Left kidney (tissue), 1 donor: ENCODE measurements at regions not wholly inside any gene's neighbourhood (a gene's known extent, or its start where the extent isn't known, plus 50 kb on each side); places are given as distances from the start of the nearest gene placed in this dataset.

ENCODE experiments used
- DNase-seq: peaks from one replicate; pipeline ENCODE4 v3.0.0-alpha.2; 2013

DNA sequence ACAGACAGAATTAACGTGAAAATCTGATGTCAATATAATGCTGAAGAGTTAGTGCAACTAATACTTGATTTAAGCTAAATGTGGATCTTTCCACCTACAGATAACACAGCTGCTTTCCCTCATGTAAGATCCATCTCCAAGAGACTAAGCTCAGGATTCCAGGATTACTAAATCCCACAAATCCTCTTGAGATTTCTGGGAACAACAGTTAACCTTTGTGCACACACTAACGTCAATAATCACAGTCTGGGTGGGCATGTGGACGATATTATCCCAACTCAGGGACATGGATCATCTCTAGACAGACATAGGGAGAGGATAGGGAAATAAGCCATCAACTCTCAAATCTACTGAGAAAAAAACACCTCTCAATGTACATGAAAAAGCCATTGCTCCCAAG, 432.6 kb downstream of the SATB2 start:
- no peak for DNase-seq

DNA sequence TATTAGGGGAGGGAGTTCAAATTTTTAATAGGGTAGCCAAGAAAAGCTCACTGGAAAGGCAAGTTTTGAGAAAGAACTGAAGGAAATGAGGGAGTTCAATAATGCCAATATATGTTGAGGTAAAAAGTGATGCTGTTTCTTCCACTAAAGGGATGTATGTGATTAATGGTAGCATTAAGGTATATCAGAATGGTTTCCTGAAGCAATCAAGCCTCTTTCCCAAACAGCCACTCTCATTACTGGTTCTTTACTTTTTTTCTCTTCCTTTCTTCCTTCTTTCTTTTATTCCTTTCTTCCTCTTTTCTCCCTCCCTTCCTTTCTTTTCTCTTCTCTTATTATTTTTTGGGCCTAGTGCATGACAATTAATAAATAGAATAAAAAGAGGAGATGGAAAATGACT, 433.5 kb downstream of the SATB2 start:
- no peak for DNase-seq

DNA sequence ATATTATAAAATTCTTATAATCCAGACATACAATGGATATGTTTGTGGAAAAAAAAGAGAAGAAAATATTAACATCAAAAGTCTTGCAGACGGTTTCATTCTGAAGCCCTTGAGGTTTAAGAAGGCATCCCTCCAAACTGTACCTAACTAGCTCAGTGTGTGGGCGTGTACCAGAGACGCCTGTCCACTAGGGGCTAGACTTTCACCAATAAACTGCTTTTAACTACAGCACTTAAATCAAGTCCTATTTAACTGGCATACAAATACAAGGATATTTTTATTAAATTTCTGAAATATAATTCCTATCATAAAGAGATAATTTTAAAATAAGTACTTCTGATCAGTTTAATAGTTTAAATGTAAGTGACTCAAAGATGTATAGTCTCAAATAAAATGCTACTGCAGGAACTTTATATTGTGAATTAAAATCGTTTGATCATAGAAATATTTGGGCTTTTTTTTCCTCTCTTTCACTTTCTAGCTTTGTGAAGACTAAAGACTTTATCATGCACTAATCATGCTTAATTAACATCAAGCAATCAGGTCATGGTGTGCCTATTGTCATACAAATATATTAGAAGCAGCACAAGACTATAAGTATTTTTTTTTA, 437.7 kb downstream of the SATB2 start:
- DNase-seq, result peak; percentile 14

DNA sequence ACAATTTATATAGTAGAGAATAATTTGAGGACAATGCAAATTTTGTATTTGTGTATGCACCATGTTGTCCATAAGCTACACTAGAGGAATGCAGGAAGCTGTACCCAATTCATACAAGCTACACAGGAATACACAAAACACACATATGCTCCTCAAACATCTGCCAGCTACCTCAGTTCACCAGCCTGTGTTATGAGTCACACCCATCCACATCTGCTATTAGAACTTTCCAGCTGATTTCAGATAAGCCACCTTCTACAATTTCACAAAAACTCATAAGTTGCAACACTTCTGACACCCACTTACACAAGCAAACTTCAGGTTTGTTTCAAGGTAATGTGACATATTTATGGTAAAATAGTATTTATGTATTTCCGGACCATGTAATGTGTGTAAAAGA, 438.9 kb downstream of the SATB2 start:
- DNase-seq, result no peak

DNA sequence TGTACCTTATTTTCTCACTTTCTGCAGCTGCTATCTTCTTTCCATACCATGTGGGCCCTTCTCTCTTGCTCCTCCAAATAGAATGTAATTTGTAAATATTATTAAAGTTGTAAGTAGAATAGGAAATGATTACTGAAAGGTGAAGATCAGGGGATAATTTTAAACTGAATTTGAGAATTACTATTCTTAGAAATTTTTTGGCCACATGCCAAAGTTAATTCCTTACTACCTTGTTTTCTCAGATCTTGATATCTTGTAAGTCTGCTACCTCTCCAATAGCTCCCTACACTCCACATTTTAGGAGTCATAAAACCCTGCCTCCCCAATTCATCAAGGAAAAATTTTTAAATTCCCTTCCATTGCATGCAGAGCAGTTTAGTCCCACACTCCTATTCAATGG, 442.7 kb downstream of the SATB2 start:
- DNase-seq, result no peak

DNA sequence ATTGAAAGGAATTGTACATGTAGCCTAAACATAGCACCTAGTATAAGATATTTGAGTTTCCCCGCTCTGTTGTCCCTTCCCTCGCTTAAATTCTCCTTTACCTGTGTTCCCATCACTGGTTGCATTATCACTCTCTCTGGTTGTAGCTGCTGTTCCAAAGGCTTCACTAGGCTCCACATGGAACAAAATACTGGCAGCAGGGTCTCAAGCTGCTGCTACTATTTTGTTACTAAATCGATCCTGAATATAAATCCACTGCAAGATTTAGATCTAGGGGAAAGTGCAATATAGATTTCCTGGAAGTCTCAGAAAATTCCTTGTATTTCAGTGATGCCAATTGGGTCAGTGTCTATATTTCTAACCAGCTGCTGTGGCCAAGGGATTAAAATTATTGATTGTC, 443.5 kb downstream of the SATB2 start:
- DNase-seq, result no peak

DNA sequence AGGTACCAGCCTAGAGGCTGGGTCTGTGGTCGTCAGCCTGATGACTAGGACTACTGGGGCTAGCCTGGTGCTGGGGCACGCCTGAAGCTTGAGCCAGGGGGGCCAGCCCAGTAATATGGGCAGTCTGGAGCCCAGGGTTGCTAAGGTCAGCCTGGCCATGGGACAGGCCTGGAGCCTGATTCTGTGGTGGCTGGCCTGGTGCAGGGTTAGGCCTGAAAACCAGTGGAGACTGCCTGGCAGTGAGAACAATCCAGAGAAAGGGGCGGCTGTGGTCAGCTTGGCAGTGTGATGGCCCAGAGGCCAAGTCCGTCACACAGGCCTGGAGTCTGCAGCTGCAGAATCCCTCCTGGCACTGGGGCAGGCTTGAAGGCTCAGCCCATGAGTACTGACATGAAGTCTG, 445.8 kb downstream of the SATB2 start:
- no peak for DNase-seq

DNA sequence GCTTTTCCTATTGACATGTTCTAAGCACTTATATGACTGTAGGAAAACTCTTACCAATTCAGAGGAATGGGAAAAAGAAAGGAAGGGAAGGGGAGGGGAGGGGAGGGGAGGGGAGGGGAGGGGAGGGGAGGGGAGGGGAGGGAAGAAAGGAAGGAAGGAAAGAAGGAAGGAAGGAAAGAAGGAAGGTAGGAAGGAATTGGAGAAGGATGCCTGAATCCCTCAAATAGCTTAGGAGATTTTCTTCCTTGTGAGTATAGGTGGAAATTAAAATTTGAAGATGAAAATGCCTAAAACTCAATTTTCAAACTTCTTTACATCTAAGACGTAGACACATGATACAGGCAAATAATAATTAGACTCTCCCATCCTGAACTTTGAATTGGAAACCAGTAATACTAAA, 463.1 kb downstream of the SATB2 start:
- no peak for DNase-seq

DNA sequence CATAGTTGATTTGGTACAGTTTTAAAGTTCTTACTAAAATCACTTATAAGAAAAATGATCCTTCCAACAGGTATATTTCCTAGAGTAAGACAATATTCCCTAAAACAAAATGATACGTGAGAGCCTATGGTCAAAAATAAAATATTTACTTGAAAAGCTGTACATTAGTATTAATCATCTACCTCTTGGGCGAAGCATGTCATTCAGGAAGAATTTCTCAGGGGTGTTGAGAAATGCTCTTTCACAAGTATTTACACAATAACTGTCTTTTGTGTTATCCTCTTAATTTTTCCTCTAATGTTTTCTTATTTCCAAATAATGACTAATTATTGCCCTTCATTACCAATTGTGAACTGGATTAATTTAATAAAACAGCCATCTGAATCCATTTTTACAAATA, 466.3 kb downstream of the SATB2 start:
- DNase-seq, result no peak

DNA sequence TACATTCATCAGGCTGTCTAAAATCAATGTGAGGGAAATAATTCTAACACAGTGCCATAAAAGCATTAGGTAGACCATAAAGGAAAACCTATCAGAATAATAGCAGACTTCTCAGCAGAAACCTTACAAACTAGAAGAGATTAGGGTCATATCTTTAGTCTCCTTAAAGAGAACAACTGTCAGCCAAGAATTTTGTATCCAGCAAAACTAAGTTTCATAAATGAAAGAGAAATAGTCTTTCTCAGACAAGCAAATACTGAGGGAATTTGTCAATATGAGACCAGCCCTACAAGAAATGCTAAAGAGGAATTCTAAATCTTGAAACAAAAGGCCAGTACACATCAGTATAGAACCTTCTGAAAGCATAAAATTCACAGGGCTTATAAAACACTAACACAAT, 482.0 kb downstream of the SATB2 start:
- DNase-seq, result no peak

DNA sequence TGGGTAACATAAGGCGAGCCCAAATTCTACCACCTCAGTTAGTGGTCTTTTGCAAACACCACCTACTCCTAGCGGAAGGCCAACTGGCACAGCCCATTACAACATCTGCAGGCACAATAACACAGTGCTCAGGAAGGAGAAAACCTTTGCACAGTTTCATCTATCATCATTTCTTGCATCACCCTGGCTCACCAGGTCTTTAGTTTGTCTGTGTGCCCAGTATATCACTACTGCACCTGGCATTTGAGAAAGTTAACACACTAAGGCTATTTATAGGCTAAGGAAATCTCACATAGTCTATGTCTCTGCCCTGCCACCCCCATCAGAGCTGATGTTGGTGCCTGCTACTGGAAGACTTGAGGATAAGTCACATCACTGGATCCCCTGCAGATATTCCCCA, 484.0 kb downstream of the SATB2 start:
- no peak for DNase-seq

DNA sequence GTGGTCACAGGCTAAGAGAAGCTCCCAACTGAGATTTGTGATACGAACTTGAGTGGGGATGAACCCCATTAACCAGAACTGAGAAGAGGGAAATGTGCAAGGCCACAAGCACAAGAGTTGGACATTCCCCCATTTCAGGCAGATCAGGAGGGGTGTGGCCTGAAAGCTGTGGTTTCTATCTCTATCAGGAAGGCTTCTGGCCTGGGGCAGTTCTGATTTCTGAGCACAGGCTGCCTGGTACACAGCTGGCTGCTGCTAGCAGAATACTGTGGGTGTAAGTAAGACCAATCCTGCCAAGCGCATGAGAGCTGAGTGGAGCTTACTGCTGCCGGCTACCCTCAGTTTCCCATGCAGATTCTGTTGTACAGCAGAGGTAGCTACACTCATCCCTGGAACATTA, 484.6 kb downstream of the SATB2 start:
- DNase-seq, result no peak

DNA sequence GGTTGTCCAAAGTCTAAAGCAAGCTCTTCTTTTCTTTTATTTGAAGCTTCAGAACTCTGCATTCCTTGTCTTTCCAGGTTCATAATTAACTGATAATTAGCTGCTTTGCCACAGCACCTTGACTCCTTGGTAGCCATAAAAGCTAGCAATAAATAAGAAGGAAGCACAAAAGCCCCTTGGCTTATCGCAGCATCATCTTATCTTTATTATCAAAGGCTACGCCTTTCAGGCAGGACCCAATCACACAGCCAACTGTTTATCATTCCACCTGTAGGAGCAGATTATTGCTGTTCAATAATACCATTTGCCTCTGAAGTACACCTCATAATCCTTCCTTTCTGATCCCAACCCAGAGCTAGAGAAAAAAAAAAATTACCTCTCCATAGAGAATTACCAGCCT, 489.2 kb downstream of the SATB2 start:
- DNase-seq, result peak; percentile 6

DNA sequence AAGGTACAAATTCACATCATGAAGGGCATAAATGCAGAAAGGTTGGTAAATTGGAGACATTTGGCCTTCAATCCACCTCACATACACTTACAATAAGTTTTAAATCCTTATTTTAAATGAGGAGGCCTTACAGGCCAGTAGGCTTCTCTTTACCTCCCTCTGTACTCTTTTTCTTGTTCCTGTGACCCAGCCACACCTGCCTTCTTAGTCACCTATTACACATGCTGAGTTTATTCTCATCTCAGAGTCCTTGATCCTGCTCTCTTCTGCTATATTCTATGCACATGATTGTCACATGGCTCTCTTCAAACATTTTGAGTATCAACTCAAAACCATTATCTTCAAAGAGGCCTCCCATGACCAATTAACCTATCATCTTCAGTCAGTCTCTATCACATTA, 491.5 kb downstream of the SATB2 start:
- DNase-seq, result no peak

DNA sequence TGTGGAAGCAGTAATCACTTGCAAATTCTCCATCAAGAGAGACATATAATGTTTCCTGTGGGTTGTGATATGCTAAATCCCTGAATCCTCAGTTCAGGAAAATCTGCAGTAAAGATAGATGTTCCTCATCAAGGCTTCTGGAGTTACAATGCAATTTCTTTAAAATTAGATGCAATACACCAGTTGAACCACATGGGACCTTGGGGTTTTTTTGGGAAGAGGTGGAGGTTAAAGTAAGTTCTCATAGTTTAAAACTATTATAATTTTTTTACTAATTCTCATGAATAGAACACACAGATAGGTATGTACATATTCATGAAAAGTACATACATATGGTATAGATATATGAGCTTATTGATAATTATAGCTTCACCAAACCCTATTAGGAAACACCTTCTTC, 496.2 kb downstream of the SATB2 start:
- DNase-seq, result no peak

DNA sequence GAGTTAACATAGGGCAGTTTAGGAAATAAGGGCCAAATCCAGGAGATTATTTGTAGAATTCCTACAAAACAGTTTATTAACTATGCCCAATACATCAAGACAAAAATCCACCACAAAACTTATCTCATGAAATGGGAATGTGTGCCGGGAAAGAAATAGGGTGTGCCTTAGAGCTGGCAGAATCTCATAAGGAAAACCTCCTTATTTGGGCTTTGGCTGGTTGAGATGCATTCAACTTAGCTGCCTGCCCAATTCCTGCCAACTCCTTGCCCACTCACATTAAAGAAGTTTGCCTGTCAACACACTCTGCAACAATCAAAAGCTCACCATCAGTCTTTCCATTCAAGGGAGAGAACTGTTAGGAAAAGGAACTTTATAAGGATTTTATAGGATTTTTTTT, 500.6 kb downstream of the SATB2 start:
- DNase-seq, result no peak

DNA sequence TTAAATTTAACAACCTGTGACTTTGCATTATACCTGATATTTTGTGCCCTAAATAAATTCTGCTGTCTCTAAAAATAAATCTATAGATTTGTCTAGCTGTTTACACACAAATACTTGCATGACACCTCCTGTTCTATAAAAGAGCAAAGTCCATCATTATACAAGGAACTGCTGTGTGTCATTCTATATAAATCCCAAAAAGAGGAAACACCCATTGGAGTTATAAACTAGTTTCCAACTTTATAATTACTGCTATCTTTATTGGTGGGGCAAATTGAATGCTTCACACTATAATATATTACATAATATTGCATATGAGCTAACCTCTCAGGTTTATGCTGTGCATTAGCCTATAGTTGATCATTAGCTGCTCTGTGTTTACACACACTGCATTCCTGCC, 504.4 kb downstream of the SATB2 start:
- no peak for DNase-seq

DNA sequence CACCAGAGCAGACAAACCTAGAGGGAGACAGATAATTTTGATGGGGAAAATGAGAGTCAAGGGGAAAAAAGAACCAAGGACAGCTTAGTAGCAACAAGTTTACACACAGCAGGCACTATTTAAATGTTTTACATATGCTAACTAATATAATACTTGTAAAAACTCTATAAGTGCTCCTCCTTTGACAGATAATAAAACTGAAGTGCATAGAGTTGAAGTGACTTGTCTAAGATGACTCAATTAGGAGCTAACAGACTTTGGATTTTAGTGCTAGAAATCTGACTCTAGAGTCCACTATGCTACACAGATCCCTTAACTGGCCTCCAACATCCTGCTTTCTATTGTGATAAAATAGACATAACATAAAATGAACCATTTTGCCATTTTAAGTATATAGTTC, 506.9 kb downstream of the SATB2 start:
- no peak for DNase-seq

DNA sequence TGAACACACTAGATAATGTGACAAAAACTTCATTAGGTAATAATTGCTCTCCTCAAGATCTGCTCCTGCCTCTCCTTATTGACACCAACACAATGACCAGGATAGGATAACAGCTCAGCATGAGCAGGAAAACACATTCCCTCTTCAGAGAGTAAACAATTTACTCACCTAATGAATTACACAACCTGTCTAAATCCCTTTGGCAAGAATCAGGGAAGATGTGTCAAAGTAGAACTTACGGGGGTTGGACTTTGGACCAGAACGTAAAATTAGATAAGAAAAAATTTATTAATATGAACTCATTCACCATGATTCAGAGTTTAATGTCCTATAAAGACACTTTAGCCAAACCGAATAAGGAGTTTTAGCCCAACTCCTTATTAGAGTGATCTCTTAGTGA, 512.2 kb downstream of the SATB2 start:
- DNase-seq, result no peak

DNA sequence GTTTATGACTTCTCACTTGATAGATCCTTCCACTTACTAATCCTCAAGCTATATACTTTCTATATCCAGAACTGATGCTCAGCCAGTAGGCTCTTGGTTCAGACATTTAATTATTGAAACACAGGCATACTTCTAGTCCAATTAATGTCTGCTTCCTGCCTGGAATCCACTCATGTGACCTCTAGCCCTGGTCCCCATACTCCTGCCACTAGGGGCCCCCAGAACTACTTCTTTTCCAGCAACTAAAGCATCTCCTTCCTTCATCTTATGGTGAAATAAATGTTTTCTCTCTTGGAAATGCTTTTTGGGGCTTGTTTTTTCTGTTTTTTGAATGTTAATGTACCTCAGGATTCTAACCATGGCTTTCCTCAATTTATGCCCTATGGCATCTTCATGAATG, 527.6 kb downstream of the SATB2 start:
- DNase-seq, result no peak

DNA sequence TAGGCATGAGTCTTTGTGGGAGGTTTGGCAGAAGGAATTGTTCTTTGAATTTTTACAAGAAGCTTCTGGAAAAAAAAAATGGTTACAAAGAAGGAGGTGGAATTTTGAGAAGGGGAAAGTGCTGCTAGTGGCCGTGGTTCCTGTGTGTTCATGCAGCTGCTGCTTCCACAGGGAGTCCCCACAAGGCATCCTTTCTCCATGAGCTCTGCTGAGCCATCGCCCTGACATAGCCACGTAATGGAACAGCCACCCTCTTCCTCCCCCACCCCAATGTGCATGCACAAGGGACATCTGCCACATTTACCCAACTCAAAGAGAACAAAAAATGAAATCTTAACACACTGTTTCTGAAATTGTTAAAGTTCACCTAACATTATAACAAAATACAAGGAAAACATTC, 529.7 kb downstream of the SATB2 start:
- no peak for DNase-seq

DNA sequence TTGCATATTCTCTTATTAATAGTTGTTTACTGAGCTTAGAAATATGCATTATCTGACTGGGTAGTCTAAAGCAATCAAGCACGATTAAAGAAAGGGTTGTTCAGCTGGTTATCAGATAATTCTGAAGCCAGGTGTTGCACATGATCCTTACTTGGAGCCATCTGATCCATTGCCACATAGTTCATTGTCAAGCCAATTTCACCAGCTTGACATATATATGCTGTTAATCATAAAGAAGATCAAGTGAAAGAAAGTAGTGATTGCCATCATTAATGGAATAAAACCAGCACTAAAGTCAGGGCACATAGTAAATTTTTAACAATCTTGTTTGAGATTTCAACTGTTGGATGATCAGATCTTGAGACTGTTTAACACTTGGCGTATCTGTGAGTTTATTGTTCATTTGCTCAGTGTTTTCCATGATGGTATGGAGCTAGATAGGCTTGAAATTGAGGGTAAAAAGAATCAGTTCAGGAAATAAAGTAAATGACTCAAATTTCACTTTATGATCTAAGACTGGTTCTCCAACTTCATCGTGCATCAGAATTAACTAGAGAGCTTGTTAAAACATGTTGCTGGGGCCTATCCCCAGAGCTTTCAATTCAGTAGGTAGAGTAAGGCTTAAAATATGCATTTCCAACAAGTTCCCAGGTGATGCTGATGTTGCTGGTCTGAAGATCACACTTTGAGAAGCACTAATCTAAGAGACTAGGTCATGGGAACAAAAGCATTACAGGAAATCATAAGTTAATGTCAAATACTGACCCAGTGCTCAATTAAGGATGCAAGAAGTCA, 539.6 kb downstream of the SATB2 start:
- no peak for DNase-seq

DNA sequence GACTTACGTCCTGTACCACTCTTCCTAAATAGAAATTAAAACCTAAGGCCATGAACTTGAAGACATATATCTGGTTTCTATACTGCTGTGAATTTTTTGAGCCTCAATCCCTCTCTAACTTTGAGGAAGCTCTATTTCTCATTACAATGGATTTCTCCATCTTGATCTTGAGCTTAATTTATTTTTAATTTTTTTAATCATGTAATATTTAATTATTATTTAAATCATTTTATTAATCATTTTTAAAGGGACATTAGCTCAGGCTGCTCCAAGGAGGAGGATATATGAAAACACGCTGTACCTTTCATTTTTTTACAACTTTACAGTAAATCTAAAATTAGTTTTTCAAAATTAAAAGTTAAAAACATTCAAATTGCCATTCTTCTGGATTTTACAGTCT, 540.5 kb downstream of the SATB2 start:
- DNase-seq, result no peak

DNA sequence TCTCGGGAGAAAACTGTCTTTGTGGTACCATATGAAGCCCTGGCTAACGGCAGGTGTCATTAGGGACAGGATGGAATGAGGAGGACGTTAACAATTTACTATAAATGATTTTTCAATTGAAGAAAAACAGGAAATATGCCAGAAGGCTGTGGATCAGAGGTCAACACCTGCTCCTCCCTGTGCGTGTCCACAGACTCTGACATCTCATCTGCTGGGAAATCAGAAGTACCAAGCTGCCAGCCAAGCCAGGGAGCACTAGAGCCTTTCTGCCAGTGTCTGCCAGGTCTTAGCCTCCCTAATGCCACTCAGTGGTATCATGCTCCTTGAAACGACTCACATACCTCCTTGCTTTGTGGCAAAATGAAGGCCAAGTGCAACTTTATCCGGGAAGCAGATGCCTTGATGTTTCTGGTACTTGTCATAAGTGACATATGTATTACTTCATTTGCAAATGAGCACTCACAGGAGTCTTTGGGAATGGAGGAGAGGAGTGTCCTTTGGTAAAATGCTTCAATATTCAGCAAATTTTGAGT, 541.1 kb downstream of the SATB2 start:
- no peak for DNase-seq
